Mucosa of rectum (tissue), 2 donors: ENCODE measurements at regions not wholly inside any gene's neighbourhood (a gene's known extent, or its start where the extent isn't known, plus 50 kb on each side); places are given as distances from the start of the nearest gene placed in this dataset.

Experiments
- H3K27ac ChIP-seq, 2 donors: one replicate each; pipeline ENCODE4 v1.7.0; 2013; ENCODE audit warnings: inconsistent platforms in 2 of 2, low read depth in 2 of 2, low read length in 2 of 2
- H3K27me3 ChIP-seq, 2 donors: one replicate each; pipeline ENCODE4 v1.7.0; 2013; ENCODE audit warnings: low read length in 2 of 2; ENCODE audit not compliant: control insufficient read depth in 2 of 2, insufficient read depth in 2 of 2
- H3K36me3 ChIP-seq, 2 donors: one replicate each; pipeline ENCODE4 v1.7.0; 2013; ENCODE audit warnings: low read length in 2 of 2; ENCODE audit not compliant: control insufficient read depth in 2 of 2, insufficient read depth in 2 of 2
- H3K4me1 ChIP-seq, 2 donors: one replicate each; pipeline ENCODE4 v1.7.0; 2013; ENCODE audit warnings: low read length in 2 of 2, mild to moderate bottlenecking in 1 of 2; ENCODE audit not compliant: control insufficient read depth in 2 of 2, insufficient read depth in 2 of 2
- H3K4me3 ChIP-seq, 2 donors: one replicate each; pipeline ENCODE4 v1.7.0; 2013; ENCODE audit warnings: low read length in 2 of 2
- H3K9ac ChIP-seq, 2 donors: one replicate each; pipeline ENCODE4 v1.7.0; 2013; ENCODE audit warnings: low read length in 2 of 2, low read depth in 1 of 2, mild to moderate bottlenecking in 1 of 2
- H3K9me3 ChIP-seq, 2 donors: one replicate each; pipeline ENCODE4 v1.7.0; 2013; ENCODE audit warnings: low read length in 2 of 2; ENCODE audit not compliant: control insufficient read depth in 2 of 2
- donor health status: healthy.
- donor health status: Normal muscosa, but diverticular disease.

DNA sequence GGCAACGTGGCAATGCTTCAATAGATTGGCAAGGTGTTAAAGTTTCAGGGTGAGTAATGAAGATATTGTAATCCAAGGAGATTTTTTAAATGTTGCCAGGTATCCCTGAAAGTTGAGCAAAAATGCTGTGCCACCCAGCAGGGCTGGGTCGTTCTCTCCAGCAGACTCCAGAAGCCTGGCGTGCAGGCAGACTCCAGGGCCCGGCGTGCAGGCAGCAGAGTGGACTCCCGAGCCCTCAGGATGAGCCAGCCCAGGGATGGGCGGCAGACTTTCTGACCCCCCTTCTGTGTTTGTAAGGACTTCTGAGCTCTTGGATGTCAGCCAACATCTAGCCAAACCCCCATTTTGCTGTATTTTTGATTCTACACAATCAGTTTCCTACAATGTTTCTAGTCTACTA is 289.1 kb downstream of the ZNF516 start:
- Histone ChIP-seq H3K27ac (no peak overlapping the region), H3K36me3 (no peaks in the 10 kb centered on the region), H3K9me3 (no peaks in the 10 kb centered on the region), H3K4me3 (no peak overlapping the region), H3K27me3 (no peaks in the 10 kb centered on the region), H3K4me1 (no peaks in the 10 kb centered on the region), H3K9ac (no peak overlapping the region)

DNA sequence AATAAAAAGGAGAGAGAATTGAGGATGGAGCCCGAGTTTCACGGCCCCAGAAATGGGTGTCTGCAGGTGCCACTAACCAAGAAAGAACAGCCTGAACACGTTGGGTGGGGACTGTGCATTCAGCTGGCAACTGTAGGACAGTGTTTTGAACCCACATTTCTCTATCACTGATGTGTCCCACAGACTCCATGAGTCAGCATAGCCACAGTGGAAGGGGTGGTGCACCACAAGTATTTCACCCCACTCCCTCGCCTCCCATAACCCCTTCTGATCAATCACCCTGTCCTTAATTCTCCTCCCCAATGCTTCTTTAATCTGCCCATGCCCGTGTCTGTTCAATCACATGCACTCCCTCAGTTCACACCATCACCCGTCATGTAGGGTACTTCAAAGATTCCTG is 291.5 kb downstream of the ZNF516 start:
- Histone ChIP-seq H3K27me3 (no peaks in the 10 kb centered on the region), H3K4me3 (no peak overlapping the region), H3K36me3 (no peaks in the 10 kb centered on the region), H3K4me1 (no peaks in the 10 kb centered on the region), H3K9me3 (no peaks in the 10 kb centered on the region), H3K27ac (no peak overlapping the region), H3K9ac (no peak overlapping the region)

DNA sequence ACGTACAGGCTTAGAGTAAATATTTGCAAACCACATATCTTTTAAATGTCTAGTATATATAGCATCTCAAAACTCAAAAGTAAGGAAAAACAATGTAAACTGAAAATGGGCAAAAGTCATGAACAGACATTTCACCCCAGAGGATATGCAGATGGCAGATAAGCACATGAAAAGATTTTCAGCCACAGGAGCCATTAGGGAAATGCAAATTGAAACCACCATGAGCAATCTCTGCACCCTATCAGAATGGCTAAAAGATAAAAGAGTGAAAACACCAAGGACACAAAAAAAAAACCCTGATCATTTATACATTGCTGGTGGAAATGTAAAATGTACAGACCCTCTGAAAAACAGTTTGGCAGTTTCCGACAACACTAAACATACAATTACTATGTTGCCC is 292.7 kb downstream of the ZNF516 start:
- no peak overlapping the region for H3K4me3 ChIP-seq
- H3K9me3 ChIP-seq, result no peaks in the 10 kb centered on the region
- H3K4me1 ChIP-seq, result no peaks in the 10 kb centered on the region
- no peak overlapping the region for H3K27ac ChIP-seq
- H3K36me3 ChIP-seq, result no peaks in the 10 kb centered on the region
- H3K27me3 ChIP-seq, result no peaks in the 10 kb centered on the region
- no peak overlapping the region for H3K9ac ChIP-seq

DNA sequence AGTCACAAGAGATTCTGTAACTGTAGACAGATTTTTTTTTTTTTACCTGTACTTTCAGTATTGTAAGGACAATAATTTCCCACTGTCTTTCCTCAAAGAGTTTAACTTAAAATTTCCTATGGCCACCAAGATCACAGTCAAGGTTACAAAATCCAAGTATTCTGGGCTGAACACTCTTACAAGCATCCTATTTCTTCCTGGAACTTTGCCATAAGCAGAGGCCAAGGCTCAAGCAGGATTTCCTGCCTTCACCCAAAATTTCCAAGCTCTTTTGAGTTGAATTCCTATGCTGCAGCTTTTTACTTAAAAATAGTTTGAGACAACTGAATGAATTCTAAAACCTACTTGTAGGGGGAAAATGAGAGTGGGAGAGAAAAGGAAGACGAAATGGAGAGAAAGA is 299.4 kb downstream of the ZNF516 start:
- Histone ChIP-seq H3K9me3 (peaks cover 0 to 3% of the 10 kb centered on the region in 2 donors), H3K27ac (no peak overlapping the region), H3K36me3 (no peaks in the 10 kb centered on the region), H3K9ac (no peak overlapping the region), H3K4me3 (no peak overlapping the region), H3K27me3 (no peaks in the 10 kb centered on the region), H3K4me1 (no peaks in the 10 kb centered on the region)

DNA sequence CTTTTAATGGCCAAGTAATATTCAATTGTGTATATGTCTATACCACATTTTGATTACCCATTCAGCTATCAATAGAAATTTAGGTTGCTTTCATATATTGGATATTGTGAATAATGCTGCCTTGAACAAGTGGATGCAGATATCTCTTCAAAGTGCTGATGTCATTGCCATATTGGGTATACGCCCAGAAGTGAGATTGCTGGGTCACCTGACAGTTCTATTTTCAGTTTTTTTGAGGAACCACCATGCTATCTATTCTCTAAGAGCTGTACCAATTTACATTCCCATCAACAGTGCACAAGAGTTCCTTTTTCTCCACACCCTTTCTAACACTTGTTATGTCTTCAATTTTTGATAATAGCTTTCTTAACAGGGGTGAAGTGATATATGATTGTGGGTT is 306.9 kb downstream of the ZNF516 start:
- H3K4me3 ChIP-seq, result no peak overlapping the region

DNA sequence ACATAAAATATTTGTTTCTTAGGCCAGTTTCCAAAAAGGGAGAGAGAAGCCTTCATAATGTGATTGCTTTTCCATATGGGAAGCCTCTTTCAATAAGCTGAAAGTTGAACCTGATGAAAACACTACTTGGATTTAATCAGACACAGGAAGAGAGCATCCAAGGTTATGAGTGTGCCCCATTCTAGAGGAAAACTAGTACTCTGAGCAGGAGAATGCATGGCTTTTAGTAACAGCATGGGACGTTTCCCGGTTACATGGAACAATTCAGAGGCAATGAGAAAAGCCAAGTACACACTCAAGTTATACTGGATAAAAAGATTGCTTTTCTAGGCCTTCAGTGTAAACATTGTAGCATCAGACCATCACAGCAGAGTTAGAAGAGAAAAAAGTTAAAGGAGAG is 315.8 kb downstream of the ZNF516 start:
- no peak overlapping the region for H3K4me3 ChIP-seq
- H3K27ac ChIP-seq, result no peak overlapping the region
- no peaks in the 10 kb centered on the region for H3K4me1 ChIP-seq

More for the DNA sequence above, 306.9 kb downstream of the ZNF516 start:
- Histone ChIP-seq H3K27me3 (no peaks in the 10 kb centered on the region), H3K9me3 (no peaks in the 10 kb centered on the region), H3K36me3 (no peaks in the 10 kb centered on the region), H3K4me1 (no peaks in the 10 kb centered on the region), H3K27ac (no peak overlapping the region), H3K9ac (no peak overlapping the region)

DNA sequence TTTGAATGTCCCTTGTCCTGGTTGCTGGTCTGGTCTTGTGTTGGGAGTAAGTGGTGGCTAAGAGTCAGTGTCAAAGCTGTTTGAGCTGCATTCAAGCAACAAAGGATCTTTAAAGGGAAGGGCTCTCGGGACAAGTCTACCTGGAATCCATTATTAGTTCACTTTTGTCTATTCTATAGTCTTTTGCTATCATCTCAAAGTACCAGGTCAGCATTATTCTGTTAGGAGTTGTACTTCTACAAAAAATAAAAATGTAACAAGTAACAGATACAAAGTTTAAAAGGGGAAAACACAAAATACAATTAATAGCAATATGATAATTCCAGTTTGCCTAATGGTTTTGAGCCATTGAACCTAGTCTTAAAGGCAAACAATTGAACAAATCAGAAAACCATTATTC is 317.9 kb downstream of the ZNF516 start:
- no peak overlapping the region for H3K4me3 ChIP-seq
- no peak overlapping the region for H3K9ac ChIP-seq
- no peaks in the 10 kb centered on the region for H3K4me1 ChIP-seq
- H3K27me3 ChIP-seq, result no peaks in the 10 kb centered on the region
- H3K9me3 ChIP-seq, result no peaks in the 10 kb centered on the region
- no peak overlapping the region for H3K27ac ChIP-seq
- no peaks in the 10 kb centered on the region for H3K36me3 ChIP-seq

More for the DNA sequence above, 315.8 kb downstream of the ZNF516 start:
- H3K9ac ChIP-seq, result no peak overlapping the region
- H3K36me3 ChIP-seq, result no peaks in the 10 kb centered on the region
- H3K27me3 ChIP-seq, result no peaks in the 10 kb centered on the region
- H3K9me3 ChIP-seq, result no peaks in the 10 kb centered on the region

DNA sequence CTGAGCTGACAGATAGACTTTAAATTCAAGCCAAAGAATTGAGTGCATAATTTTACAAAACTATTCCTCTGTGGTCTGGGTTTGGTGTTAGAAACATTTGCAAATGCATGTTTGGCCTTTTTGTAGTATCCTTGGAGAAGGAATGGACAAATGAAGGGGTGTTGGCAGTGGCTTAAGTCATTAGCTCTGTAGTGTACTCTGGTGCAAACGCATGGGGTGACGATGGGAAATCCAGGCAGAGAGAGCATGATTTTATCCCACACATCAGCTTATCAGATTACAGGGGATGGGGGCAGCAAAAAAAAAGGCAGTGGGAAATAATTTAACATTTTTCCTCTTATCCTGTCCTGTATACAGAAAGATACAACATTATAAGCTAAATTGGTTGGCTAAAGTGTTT is 320.6 kb downstream of the ZNF516 start:
- no peak overlapping the region for H3K27ac ChIP-seq
- H3K36me3 ChIP-seq, result no peaks in the 10 kb centered on the region
- H3K27me3 ChIP-seq, result no peaks in the 10 kb centered on the region
- H3K4me3 ChIP-seq, result no peak overlapping the region
- H3K9ac ChIP-seq, result no peak overlapping the region
- no peaks in the 10 kb centered on the region for H3K9me3 ChIP-seq
- H3K4me1 ChIP-seq, result no peaks in the 10 kb centered on the region

DNA sequence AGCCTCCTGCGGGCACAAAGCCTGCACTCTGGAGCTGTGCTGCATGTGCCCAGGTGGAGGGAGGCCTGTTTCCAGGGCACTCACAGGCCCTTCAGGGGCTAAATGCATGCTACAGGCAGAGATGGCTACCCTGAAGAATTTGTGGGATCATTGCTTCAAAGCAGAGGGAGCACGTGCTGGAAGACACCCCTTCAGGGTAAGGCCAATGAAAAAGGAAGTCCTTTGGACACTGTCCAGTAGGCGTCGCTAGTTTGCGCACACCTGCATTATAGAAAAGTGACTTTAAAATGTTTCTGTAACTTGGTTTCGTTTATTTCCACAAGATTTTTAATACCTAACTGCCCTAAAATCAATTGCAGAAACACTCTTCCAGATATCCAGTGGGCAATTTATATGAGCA is 325.3 kb downstream of the ZNF516 start:
- Histone ChIP-seq H3K27me3 (no peaks in the 10 kb centered on the region), H3K9ac (no peak overlapping the region), H3K36me3 (no peaks in the 10 kb centered on the region), H3K27ac (no peak overlapping the region), H3K9me3 (no peaks in the 10 kb centered on the region), H3K4me1 (no peaks in the 10 kb centered on the region), H3K4me3 (no peak overlapping the region)

DNA sequence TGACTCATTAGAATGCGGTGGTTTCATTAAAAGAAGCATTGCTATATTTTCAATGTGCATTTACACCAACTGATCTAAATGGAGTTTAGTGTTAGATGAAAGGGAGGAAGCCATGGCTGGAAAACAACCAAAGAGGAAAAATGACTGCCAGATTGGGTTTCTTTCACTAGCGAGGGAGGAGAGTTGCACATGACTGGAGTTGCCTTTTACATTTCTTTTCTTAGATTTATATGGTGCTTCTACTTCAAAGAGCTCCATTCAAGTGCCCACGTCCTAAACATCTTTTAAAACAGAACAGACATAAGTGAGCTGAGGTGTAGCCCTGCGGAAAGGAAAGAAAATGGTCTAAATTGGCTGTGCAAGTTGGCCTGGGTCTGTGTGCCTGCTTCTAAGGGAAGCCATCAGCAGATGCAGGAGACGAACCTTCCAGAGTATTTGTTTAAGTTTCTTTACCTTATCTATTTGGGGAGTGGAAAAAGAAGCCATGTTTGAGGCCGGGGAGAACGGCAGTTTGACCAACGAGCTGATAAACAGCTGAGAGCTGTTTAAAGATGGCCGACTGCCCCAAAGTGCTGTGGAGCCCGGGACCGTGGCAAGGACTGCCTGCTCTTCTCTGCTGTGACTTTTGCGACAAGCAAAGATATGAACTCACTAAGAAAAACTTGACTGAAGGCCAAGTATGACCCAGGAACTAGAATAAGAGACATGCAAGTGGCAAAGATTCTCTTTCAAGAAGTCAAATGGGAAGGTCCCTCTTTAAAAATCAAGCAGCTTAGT is 327.0 kb downstream of the ZNF516 start:
- Histone ChIP-seq H3K4me3 (no peak overlapping the region), H3K27ac (no peak overlapping the region), H3K27me3 (no peaks in the 10 kb centered on the region), H3K9me3 (no peaks in the 10 kb centered on the region), H3K4me1 (no peaks in the 10 kb centered on the region), H3K36me3 (no peaks in the 10 kb centered on the region), H3K9ac (no peak overlapping the region)
